HG03095 (cell line): ENCODE measurements at regions not wholly inside any gene's neighbourhood (a gene's known extent, or its start where the extent isn't known, plus 50 kb on each side); places are given as distances from the start of the nearest gene placed in this dataset.
"Not testable (repeated sequence)": the region's sequence is repeated elsewhere in the genome, so short reads cannot be mapped to it uniquely, and the experiment has no call there.

Experiments
- ATAC-seq: cut with Tn5 transposase; IDR thresholded peaks from one replicate; pipeline ENCODE4 v1.9.1; 2021; ENCODE audit warnings: moderate library complexity; ENCODE audit not compliant: unreplicated experiment

- no peak for ATAC-seq
These were observed 724.6 kb upstream of the NRP1 start for GRCh38 chr10:34058845-34059614.

GRCh38 chr10:34055410-34055985 is 721.0 kb upstream of the NRP1 start:
- ATAC-seq = not testable (repeated sequence)

- no peak for ATAC-seq
These were observed 715.4 kb upstream of the NRP1 start for GRCh38 chr10:34049887-34050286.

GRCh38 chr10:34049469-34049868 is 715.0 kb upstream of the NRP1 start:
- no peak for ATAC-seq

GRCh38 chr10:34047389-34047788 is 712.9 kb upstream of the NRP1 start:
- ATAC-seq = no peak

- no peak for ATAC-seq
These were observed 712.1 kb upstream of the NRP1 start for GRCh38 chr10:34046506-34047034.

- no peak for ATAC-seq
These were observed 711.2 kb upstream of the NRP1 start for GRCh38 chr10:34045571-34046190.

- ATAC-seq = no peak
These were observed 707.4 kb upstream of the NRP1 start for GRCh38 chr10:34041871-34042270.

GRCh38 chr10:34037499-34037898 is 703.0 kb upstream of the NRP1 start:
- ATAC-seq = no peak

- ATAC-seq = not testable (repeated sequence)
These were observed 700.8 kb upstream of the NRP1 start for GRCh38 chr10:34035241-34035790.

- no peak for ATAC-seq
These were observed 698.6 kb upstream of the NRP1 start for GRCh38 chr10:34033078-34033477.

GRCh38 chr10:34032564-34032963 is 698.1 kb upstream of the NRP1 start:
- ATAC-seq = no peak

GRCh38 chr10:34031400-34031799 is 696.9 kb upstream of the NRP1 start:
- ATAC-seq = no peak

GRCh38 chr10:34029455-34029854 is 695.0 kb upstream of the NRP1 start:
- ATAC-seq = no peak

- no peak for ATAC-seq
These were observed 694.5 kb upstream of the NRP1 start for GRCh38 chr10:34028936-34029335.

GRCh38 chr10:34024693-34025425 is 690.4 kb upstream of the NRP1 start:
- no peak for ATAC-seq

- no peak for ATAC-seq
These were observed 689.8 kb upstream of the NRP1 start for GRCh38 chr10:34024282-34024681.

- no peak for ATAC-seq
These were observed 687.7 kb upstream of the NRP1 start for GRCh38 chr10:34022195-34022594.

- no peak for ATAC-seq
These were observed 684.3 kb upstream of the NRP1 start for GRCh38 chr10:34018784-34019183.

GRCh38 chr10:34018129-34018528 is 683.7 kb upstream of the NRP1 start:
- ATAC-seq = no peak

- no peak for ATAC-seq
These were observed 682.8 kb upstream of the NRP1 start for GRCh38 chr10:34017281-34017680.
